HCT116 (cell line): ENCODE measurements at regions not wholly inside any gene's neighbourhood (a gene's known extent, or its start where the extent isn't known, plus 50 kb on each side); places are given as distances from the start of the nearest gene placed in this dataset.

Experiments used
- EGR1 ChIP-seq: IDR thresholded peaks from 2 replicates; pipeline ENCODE4 v1.6.1; 2012; ENCODE audit warnings: low read depth
- JUND ChIP-seq: IDR thresholded peaks from 2 replicates; pipeline ENCODE4 v1.6.1; 2012
- POLR2A ChIP-seq: IDR thresholded peaks from 2 replicates; pipeline ENCODE4 v1.7.0; 2011; ENCODE audit warnings: borderline replicate concordance; ENCODE audit not compliant: insufficient read depth, insufficient read length; ENCODE audit errors: extremely low read depth
- POLR2AphosphoS5 ChIP-seq: IDR thresholded peaks from 2 replicates; pipeline ENCODE4 v1.6.1; 2011; ENCODE audit warnings: mild to moderate bottlenecking, low read depth, low read length, moderate library complexity
- SIN3A ChIP-seq: IDR thresholded peaks from 2 replicates; pipeline ENCODE4 v1.6.1; 2012; ENCODE audit warnings: low read depth
- YY1 ChIP-seq: IDR thresholded peaks from 2 replicates; pipeline ENCODE4 v1.6.1; 2011; ENCODE audit warnings: low read length, low read depth, moderate library complexity, mild to moderate bottlenecking; ENCODE audit not compliant: insufficient replicate concordance; ENCODE audit errors: extremely low read depth
- TF ChIP-seq, protein P1 (sequence below), 3 experiments: fragments of 200-600 bp in 1 of 3; sonication (generic) in 1 of 3; IDR thresholded peaks in 2 of 3; conservative IDR thresholded peaks in 1 of 3; 2 replicates each; pipeline ENCODE4 v1.5.1; 2012 to 2017; ENCODE audit warnings: low read depth in 2 of 3, low read length in 2 of 3, antibody characterized with exemption in 1 of 3, borderline replicate concordance in 1 of 3, control low read depth in 1 of 3, mild to moderate bottlenecking in 1 of 3, mixed read lengths in 1 of 3, mixed run types in 1 of 3, moderate library complexity in 1 of 3; ENCODE audit not compliant: insufficient read depth in 1 of 3
- TF ChIP-seq, protein P2 (sequence below): IDR thresholded peaks from 2 replicates; pipeline ENCODE4 v1.6.1; 2012
- TF ChIP-seq, protein P3 (sequence below): IDR thresholded peaks from 2 replicates; pipeline ENCODE4 v1.6.1; 2012

DNA sequence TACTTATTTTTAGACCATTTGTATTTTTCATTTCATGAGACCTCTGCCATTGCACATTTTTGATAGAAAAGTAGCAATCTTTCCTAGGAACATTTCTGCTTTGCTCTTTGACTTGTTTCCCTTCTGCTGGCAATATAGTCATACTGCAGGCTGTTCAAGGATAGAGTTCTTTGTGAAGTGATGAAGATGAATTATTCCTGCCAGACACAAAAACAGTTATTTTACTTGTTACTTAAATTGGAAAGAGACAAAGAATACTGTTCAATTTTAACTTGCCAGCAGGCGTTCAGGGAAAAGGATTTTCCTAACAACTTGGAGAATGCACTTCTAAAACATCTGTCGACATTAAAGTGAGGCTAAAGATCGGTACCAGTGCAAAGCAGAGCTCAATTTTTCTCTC lies 251.7 kb upstream of the ACTBL2 start:
- TF ChIP-seq, protein P1, sequence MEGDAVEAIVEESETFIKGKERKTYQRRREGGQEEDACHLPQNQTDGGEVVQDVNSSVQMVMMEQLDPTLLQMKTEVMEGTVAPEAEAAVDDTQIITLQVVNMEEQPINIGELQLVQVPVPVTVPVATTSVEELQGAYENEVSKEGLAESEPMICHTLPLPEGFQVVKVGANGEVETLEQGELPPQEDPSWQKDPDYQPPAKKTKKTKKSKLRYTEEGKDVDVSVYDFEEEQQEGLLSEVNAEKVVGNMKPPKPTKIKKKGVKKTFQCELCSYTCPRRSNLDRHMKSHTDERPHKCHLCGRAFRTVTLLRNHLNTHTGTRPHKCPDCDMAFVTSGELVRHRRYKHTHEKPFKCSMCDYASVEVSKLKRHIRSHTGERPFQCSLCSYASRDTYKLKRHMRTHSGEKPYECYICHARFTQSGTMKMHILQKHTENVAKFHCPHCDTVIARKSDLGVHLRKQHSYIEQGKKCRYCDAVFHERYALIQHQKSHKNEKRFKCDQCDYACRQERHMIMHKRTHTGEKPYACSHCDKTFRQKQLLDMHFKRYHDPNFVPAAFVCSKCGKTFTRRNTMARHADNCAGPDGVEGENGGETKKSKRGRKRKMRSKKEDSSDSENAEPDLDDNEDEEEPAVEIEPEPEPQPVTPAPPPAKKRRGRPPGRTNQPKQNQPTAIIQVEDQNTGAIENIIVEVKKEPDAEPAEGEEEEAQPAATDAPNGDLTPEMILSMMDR (IDR thresholded peaks at IDR 0.05 in 2 of 3, conservative IDR thresholded peaks at IDR 0.05 in 1 of 3; ENCODE audit: borderline replicate concordance in 1 of 3, insufficient read depth in 1 of 3, low read depth in 2 of 3, low read length in 2 of 3), result 0 out of 6 replicates have a peak, but pooled peaks of 1 of the 3 experiments have one; percentile 6
- no peak for TF ChIP-seq SIN3A
- TF ChIP-seq, protein P2, sequence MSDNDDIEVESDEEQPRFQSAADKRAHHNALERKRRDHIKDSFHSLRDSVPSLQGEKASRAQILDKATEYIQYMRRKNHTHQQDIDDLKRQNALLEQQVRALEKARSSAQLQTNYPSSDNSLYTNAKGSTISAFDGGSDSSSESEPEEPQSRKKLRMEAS, result no peak
- TF ChIP-seq POLR2A, result no peak
- no peak for TF ChIP-seq POLR2AphosphoS5
- TF ChIP-seq, protein P3, sequence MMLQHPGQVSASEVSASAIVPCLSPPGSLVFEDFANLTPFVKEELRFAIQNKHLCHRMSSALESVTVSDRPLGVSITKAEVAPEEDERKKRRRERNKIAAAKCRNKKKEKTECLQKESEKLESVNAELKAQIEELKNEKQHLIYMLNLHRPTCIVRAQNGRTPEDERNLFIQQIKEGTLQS, result no peak
- no peak for TF ChIP-seq YY1
- no peak for TF ChIP-seq EGR1
- TF ChIP-seq JUND, result no peak
